Activated T-cell treated with anti-CD3 and anti-CD28 coated beads, Interleukin-2, amount 50 U/mL, for 1 hour (primary cell): ENCODE measurements at regions not wholly inside any gene's neighbourhood (a gene's known extent, or its start where the extent isn't known, plus 50 kb on each side); places are given as distances from the start of the nearest gene placed in this dataset.

Experiments
- DNase-seq: peaks from one replicate; pipeline ENCODE4 v3.0.0-alpha.2; 2020

DNA sequence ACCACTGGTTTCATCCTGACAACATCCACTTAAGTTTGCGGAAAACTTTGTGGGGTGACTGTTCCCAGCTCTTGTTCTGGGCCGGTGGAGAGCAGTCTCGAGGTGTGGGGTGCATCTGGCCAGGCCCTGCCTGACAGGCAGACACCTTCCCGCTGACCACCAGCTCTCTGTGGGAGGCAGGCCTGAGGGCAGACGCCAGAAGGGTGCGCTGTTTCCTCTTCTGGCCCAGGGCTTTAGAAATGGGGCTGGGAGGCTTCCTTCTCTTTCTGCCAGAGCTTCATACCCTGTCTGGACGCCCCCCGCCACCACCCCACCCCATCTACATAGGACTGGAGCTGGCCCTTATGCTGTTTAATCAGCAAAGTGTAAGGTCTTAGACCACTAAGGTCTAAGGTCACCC is 263.8 kb downstream of the LOXHD1 start:
- DNase-seq: no peak

DNA sequence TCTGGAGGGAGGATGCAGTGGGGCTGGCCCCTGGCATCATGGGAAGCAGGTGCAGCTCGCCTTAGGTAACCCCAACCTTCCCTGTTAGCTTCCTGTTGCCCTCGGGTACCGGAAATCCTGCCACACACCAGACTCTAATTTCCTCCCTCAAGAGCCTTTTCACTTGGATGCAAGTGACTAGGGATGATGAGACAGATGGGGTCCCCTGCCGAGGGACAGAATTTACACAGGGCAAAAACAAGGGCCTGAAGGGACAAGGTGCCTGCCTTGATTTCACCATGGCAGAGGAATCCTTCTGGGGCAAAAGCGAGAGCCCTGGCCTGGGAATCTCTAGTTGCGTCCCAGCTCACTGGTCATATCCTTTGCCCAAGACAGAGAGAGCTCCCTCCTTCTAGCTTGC is 263.1 kb downstream of the LOXHD1 start:
- no peak for DNase-seq

DNA sequence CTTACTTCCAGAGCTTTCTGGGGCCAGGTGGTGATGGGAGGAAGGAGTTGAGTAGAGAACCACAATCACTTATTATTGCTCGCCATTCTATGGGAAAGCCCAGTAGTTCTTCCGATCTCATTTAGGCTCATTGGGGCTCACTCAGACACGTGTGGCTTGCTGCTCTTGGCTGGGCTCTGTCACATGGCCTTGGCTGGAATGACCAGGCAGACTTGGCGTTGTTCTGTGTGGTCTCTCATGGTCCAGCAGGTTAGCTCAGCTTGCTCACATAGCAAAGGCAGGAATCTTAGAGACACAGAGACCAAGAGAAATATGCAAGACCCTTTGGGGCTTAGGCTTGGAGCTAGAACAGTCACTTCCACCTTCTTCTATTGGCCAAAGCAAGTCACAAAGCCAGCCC is 261.2 kb downstream of the LOXHD1 start:
- no peak for DNase-seq

DNA sequence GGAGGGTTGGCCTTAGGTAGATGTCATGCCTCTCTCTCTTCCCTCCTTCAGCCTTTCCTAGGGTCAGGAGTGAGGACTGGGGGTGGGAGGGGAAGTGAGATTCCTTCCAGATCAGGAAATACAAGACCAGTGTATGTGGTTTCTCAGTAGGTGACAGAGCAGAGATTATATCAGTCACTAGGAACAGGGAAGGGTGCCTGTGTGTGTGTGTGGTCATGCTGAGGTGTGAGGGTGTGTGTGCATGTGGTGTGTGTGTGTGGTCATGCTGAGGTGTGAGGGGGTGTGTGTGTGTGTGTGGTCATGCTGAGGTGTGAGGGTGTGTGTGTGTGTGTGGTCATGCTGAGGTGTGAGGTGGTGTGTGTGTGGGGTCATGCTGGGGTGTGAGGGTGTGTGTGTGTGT is 259.8 kb downstream of the LOXHD1 start:
- DNase-seq: no peak

DNA sequence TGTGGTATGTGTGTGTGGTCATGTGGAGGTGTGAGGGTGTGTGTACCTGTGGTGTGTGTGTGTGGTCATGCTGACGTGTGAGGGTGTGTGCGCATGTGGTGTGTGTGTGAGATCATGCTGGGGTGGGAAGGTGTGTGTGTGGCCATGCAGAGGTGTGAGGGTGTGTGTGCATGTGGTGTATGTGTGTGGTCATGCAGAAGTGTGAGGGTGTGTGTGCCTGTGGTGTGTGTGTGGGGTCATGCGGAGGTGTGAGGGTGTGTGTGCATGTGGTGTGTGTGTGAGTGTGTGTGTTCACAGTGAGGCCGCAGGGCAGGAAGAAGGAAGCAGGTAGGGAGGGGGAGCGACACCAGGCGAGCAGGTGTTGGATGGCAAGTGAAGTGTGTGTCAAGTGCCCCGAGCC is 259.0 kb downstream of the LOXHD1 start:
- DNase-seq: no peak

DNA sequence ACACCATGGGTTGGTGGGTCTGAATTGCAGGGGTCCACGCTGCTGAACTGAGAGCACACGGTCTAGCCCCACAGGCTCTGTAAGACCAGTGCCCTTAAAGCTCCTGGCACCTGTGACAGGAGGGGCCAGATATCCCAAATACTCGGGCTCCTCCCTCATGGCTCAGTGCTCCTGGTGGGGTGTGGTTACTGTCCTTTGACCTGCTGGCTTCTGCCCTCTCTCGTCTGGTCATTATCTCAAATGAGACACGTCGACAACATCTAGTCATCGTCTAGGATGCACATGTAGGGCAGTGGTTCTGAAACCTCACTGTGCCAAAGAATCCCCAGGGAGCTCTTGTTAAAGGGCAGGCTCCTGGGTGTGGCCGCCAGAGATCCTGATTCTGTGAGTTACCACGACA is 258.4 kb downstream of the LOXHD1 start:
- DNase-seq: no peak

DNA sequence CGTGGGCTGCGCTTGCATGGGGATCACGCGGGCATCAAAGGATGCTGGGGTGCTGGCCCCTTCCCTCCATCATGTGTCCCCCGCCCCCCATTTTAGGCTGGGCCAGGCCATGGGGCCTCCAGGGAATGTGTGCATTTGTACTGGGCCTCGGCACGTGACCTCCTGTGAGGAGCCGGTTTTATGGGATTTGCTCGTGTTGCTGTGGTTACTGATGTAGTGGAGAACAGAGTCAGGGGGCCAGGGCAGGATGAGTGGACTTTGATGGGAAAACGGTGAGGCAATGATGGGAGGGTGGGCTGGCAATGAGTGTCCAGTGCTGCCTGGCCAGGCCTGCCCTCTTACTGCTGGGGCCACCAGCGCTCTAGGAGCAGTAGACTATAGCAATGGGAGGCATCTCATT is 257.7 kb downstream of the LOXHD1 start:
- no peak for DNase-seq

DNA sequence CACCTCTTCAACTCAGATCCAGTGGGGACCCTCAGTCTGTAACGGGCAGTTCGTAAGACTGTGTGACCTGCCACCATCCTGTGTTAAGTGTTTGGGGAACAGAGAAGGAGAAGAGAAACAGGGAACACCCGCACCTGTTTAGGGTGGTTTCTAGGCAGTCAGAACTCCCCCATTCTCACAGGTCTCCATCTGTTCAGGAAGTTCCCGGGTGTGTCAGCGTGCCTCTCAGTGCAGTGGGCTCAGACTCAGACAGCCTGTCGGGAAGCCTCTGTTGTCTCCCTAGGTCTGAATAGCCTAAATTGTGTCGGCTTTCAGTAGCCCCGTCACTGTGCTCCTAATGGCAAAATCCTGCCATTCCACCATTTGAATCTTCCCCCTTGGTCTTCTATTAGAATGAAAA is 256.6 kb downstream of the LOXHD1 start:
- DNase-seq: no peak

DNA sequence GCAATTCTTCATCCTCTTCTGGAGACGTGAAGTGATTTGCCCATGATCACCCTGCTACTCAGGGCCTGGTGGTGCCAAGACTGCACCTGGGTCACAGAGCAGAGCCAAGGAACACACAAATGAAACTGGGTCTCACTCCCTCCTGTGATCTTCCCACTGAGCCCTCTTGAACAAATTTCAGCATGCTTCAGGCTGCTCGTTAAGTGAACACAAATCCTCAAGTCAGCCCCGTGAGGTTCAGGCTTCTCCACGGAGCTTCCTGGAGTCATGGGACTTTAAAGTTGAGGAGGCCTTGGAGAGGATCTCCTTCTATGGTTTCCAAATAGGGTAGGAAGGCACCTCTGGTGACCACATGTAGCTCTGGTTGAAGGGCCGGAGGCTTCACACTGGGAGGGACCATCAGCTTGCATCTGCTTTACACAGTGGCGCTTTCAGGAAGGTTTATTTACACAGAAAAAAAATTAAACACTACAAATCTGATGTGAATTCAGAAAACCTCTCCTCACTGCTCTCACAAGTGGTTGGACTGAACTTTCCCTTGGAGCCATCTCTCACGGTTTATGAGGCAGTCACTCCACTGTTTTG is 255.4 kb downstream of the LOXHD1 start:
- no peak for DNase-seq

DNA sequence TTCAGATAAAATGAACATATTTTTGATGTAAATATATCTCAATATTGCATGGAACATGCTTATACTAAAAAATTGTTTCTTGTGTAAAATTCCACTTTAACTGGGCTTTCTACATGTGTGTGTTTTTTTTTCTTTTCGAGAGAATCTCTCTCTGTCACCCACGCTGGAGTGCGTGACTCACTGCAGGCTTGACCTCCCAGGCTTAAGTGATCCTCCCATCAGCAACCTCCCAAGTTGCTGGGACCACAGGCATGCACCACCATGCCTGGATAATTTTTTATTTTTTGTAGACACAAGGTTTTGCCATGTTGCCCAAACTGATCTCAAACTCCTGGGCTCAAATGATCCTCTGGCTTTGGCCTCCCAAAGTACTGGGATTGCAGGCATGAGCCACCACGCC is 254.6 kb downstream of the LOXHD1 start:
- no peak for DNase-seq

DNA sequence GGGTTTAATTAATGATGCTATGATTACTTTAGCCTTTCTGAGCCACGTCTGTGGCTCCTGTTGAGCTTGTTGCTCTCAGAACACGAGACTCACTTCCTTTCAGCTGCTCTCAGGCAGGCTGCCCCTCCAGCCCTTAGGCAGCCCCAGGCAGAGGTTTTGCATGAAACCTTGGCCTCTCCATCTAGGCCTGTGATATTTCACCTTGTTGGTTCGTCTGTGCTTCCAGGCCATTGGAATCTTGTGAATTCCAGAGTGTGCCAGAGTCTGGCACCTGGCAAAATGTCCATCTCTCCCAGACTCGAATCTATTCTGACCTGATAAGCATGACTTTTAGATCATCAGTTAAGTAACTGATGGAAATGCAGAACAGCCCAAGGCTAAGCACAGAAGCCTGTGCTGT is 254.1 kb downstream of the LOXHD1 start:
- DNase-seq: no peak

DNA sequence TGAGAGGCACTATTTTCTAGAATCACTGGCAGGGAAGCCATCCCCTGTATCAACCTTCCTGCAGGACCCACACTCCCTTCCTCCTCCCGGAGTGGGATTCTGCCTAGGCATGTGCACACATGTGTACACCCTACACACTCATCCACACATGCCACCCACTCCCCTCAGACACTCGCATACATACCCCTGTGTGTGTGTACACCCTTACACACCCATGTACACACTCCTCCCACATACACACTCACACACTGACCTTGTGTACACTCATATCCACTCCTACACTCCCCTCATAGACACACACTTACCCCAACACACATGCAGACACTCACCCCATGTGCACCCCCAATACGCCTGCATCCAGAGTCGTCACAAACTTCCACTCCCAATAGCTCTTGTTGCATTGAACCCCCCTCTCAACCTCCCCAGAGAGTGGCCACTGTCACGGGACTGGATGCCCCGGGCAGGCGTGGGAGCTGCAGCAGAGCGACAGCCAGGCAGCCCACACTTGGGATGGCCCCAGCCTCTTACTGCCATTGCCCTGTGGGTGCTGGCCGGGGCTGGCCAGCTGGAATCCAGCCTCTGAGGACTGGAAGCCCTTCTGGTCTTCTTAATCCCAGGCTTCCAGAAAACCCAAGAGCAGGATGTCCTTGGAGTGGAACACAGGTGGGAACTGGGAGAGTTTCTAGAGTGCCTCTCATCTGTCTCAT is 251.0 kb downstream of the LOXHD1 start:
- no peak for DNase-seq

DNA sequence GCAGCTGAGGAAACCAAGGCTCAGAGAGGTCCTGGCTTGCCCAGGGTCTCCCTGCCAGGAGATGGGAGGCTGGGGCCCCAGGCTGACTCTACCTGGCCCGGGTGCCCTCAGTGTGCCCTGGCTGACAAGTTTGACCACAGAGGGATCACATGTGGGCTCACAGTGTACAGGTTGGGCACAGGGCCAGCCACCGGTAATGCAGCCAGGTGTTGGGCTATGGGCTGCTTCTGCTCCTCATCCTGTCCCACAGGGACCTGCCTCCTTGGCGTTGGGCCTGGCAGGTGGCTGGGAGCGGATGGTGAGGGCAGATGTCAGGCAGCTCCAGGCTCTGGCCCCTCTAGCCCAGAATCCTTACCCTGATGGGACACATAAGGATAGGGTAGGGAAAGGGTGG is 250.5 kb downstream of the LOXHD1 start:
- no peak for DNase-seq

DNA sequence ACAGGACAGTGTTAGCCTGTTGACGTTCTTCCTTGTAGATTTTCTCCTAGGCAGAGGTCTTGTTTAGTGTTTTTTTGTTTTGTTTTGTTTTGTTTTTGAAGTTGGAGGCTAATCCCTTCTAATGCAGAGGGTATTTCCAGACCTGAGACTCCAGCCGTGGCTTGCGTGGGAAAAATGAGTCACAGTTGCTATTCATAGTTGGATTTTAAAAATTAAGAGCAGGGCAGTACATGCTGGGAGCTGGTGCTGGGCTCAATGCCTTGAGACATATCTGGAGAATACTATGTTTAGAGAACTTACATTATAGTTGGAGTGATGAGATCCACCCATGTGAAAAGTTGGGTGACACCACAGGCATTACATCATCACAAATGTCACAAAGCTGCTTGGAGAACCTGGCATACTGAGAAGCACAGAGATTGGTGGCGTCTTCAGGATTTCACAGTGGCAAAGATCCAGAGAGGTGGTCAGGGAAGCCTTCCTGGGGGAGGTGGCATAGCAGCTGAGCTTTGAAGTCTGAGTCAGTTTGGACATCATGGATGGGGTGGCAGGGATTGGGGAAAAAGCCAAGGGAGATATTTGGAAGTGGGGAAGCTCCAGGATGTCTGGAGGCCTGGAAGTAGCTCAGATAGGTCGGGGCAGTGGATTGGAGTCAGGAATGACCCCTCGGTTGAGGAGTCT is 249.4 kb downstream of the LOXHD1 start:
- DNase-seq: no peak

DNA sequence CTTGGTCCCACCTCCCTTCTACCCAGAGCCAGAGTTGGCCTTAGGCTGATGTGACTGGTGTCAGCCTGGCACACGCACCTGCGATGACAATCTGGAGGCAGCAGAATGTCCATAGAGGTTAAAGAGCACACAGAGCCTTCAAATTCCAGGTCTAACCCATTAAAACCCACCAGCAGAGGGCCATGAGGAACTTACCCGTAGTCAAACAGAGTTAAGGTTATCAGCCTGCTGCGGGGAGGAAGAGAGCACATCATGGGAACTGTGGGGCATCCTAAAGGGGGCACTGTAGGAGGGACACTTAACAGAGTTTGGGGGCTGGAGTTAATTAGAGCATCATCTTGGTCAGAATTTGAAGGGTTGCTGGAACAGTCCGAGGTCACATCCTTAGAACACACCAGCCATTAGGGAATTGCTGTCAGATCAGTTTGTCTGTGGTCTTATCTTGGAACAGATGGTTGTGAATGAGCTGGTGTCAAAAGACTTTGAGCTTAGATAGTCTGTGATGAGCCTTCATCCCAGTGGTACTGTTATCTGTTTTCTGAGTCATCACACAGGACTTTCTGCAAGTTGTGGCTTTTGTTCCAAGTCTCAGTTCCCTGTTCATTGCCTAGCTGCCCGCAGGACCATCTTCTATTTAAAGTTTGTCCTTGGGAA is 248.6 kb downstream of the LOXHD1 start:
- no peak for DNase-seq

DNA sequence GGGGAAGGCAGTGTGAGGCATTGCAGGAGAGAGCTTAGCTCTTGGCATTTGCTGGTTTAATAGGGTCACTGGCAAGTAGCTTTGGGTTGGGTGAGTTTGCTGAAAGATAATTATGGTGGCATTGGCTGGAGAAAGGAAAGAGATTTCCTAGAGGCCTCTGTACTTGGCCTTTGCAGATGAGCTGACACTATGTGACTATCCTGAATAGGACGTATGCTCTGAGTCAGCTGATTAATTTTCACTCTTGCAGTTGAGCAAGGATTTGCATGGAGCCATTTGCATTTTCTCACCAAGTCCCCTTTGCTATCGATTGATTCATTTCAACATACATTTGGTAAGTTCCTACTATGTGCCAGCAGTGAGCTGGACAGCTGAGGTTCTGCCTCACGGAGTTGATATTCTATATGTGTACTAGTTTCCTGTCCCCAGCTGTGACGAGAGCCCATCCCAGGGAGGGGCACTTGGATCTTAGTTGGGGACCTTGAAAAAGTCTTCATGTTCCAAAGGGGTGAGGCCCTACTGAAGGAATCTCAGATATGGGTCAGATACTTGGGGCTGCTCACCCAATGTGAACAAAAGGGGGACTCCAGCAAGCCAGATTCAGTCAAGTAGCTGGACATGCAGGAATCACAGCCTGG is 245.7 kb downstream of the LOXHD1 start:
- no peak for DNase-seq

DNA sequence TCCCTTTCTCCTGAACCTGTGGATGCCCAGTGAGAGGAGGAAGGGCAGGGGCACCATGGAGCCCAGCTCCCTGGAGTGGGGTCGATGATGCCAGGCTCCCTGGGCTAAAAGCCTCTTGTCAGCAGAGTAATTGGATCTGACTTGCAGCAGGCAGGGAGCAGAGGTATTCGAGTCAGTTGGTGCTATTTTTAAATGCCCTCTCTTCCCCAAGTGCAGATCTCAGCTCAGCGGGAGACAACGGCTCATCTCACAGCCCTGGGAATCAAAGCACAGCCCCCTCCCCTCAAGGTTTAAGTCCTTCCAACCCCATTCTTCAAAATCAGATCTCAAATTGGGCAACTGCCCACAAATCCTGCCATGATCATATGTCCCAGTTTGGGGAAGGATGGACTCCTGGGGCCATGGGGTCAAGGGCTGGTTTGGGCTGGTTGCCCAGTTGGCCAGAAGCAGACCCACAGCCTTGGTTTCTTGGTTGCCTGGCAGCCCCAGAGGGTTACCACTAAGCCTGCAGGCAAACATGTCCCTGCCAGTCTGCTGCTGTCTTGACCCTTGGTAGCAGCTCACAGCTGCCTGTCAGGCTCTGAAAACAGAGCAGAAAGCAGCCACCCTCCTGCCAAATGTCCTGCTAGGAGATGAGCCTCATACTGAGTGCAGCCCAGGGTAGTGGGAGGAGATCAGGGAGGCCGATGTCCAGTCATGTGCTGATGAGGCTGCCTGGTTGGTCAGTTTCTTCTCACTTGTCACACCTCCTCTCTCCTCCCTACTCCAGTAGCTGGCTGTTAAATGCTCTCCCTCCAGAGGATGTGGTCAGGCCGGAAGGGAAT is 244.9 kb downstream of the LOXHD1 start:
- no peak for DNase-seq

DNA sequence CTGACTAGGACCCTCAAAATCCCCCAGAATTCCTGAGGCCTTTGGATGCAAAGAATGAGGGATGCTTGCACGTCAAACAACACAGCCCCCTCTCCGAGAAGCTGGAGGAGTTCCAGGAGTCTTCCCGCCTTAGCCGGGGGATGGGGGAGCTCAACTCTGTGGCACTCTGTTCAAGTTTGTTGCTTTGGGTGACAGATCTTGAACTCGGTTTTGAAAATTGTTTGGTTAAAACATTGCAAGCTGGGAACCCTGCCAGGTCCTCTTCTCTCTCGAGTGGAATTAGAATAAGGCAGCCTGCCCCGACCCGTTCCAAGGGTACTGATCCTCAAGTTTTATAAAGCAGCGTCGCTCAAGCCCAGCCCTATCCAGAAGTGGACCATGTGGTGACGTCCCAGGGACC is 244.1 kb downstream of the LOXHD1 start:
- DNase-seq: no peak

DNA sequence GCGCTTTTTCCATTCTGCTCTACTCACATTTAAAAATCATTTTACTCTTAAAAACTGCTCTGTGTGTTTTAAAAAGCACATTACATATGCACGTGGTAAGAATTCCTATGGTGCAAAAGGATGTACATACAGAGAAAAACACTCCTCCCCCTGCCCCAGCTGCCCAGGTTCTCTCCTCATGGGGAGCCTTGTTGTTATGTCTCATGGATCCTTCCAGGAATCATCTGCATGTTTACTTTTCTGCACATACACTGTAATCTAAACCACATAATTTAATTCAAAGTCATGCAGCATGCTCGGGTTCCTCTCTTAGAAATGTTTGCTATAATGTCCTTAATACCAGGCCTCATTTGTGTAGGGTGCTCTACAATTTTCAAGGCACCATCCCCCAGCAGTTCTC is 243.3 kb downstream of the LOXHD1 start:
- no peak for DNase-seq

DNA sequence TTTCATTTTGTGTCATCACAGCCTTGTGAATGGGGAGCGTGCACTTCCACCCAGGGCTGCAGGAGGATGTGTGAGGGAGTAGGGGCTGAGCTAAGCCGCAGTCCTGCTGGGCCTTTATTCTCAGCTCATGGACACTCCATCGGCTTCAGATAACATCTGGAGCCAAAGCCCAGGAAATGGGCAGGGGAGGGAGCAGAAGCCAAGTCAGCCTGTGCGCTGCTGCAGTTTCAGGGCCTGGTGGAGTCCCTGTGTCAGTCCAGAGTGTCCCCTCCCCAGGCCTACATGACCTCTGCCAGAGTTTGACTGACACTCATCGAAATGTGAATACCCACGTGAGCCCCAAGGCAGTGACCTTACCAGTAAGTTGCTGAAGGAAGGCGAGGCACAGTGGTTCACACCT is 242.2 kb downstream of the LOXHD1 start:
- DNase-seq: no peak

DNA sequence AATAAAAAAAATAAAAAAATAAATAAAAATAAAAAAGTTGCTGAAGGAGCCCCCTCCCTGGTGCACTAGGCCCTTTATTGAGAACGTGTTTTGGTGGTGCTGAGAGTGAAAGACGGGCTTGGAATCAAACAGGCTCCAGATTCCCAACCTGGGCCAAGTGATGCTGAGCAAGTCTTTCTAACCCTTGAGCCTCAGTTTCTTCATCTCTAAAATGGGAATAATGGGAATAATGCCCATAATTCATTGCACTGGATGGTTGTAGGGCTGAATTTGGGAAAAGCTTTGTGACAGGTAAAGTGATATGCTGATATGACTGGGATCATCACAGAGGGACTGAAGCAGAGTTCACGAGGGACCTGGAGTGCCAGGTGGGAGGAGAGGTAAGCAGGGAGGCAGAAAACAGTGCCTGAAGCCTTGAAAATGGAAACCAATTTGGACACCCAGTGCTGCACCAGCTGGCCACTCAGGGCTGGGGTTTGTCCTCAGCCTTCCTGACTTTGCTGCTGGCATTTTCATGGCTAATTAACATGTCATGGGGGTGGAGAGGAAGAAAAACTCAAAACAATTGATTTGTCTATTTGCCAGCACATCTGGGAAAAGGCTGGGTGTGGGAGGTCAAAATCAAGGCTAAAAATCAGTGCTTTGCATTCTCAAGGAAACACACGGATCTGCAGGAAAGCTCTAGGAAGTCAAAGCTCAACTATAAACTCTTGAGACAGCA is 241.3 kb downstream of the LOXHD1 start:
- no peak for DNase-seq
